H9 (cell line): ENCODE measurements at regions not wholly inside any gene's neighbourhood (a gene's known extent, or its start where the extent isn't known, plus 50 kb on each side); places are given as distances from the start of the nearest gene placed in this dataset.

Experiments used
- DNase-seq: peaks from one replicate; pipeline ENCODE4 v3.0.0-alpha.2; 2017
- H2AFZ ChIP-seq: one replicate; pipeline ENCODE4 v1.6.1; 2013; ENCODE audit warnings: mild to moderate bottlenecking, low read length, control low read depth, moderate library complexity
- H2AK5ac ChIP-seq: 2 replicates; pipeline ENCODE4 v1.6.1; 2013; ENCODE audit warnings: low read length, control low read depth, mixed read lengths; ENCODE audit not compliant: insufficient read length
- H2BK120ac ChIP-seq: one replicate; pipeline ENCODE4 v1.6.1; 2013; ENCODE audit warnings: low read depth, mild to moderate bottlenecking, low read length, control low read depth, inconsistent platforms; ENCODE audit not compliant: poor library complexity, severe bottlenecking
- H2BK12ac ChIP-seq: 2 replicates; pipeline ENCODE4 v1.6.1; 2013; ENCODE audit warnings: low read length, control low read depth, mixed read lengths, low read depth; ENCODE audit not compliant: insufficient read length
- H2BK15ac ChIP-seq: 2 replicates; pipeline ENCODE4 v1.6.1; 2013; ENCODE audit warnings: low read depth, low read length, control low read depth
- H2BK20ac ChIP-seq: one replicate; pipeline ENCODE4 v1.6.1; 2013; ENCODE audit warnings: low read depth, mild to moderate bottlenecking, low read length, control low read depth, inconsistent platforms; ENCODE audit not compliant: poor library complexity, severe bottlenecking
- H2BK5ac ChIP-seq: 2 replicates; pipeline ENCODE4 v1.6.1; 2013; ENCODE audit warnings: low read length, control low read depth, mixed read lengths; ENCODE audit not compliant: insufficient read length
- H3K14ac ChIP-seq: 2 replicates; pipeline ENCODE4 v1.6.1; 2013; ENCODE audit warnings: low read length, control low read depth; ENCODE audit not compliant: insufficient read depth
- H3K18ac ChIP-seq: 2 replicates; pipeline ENCODE4 v1.6.1; 2013; ENCODE audit warnings: low read depth, mild to moderate bottlenecking, mixed read lengths, low read length, control low read depth; ENCODE audit not compliant: insufficient read length
- H3K23ac ChIP-seq: 2 replicates; pipeline ENCODE4 v1.6.1; 2013; ENCODE audit warnings: low read length, control low read depth, mixed read lengths, low read depth; ENCODE audit not compliant: insufficient read length
- H3K23me2 ChIP-seq: 2 replicates; pipeline ENCODE4 v1.6.1; 2013; ENCODE audit warnings: low read depth, mild to moderate bottlenecking, mixed read lengths, low read length, control low read depth; ENCODE audit not compliant: insufficient read length, poor library complexity, severe bottlenecking
- H3K27ac ChIP-seq: 2 replicates; pipeline ENCODE4 v1.5.1; 2013; ENCODE audit warnings: low read length, control low read depth, mixed read lengths, low read depth; ENCODE audit not compliant: insufficient read length
- H3K27me3 ChIP-seq: 2 replicates; pipeline ENCODE4 v1.6.1; 2013; ENCODE audit warnings: low read length, control low read depth, inconsistent platforms; ENCODE audit not compliant: insufficient read depth
- H3K4ac ChIP-seq: 2 replicates; pipeline ENCODE4 v1.6.1; 2013; ENCODE audit warnings: low read depth, mild to moderate bottlenecking, control low read depth, inconsistent platforms, low read length, moderate library complexity
- H3K4me1 ChIP-seq: 2 replicates; pipeline ENCODE4 v1.6.1; 2013; ENCODE audit warnings: low read length, control low read depth, inconsistent platforms; ENCODE audit not compliant: insufficient read depth
- H3K4me2 ChIP-seq: 2 replicates; pipeline ENCODE4 v1.6.1; 2013; ENCODE audit warnings: low read length, control low read depth, mixed read lengths; ENCODE audit not compliant: insufficient read length, insufficient read depth
- H3K56ac ChIP-seq: 2 replicates; pipeline ENCODE4 v1.6.1; 2013; ENCODE audit warnings: low read depth, mild to moderate bottlenecking, mixed read lengths, low read length, control low read depth; ENCODE audit not compliant: insufficient read length
- H3K79me1 ChIP-seq: 2 replicates; pipeline ENCODE4 v1.6.1; 2013; ENCODE audit warnings: low read depth, mild to moderate bottlenecking, moderate library complexity, low read length, control low read depth, inconsistent platforms; ENCODE audit not compliant: insufficient read depth, poor library complexity, severe bottlenecking
- H3K79me2 ChIP-seq: 2 replicates; pipeline ENCODE4 v1.6.1; 2013; ENCODE audit warnings: low read length, control low read depth, inconsistent platforms; ENCODE audit not compliant: insufficient read depth
- H3K9ac ChIP-seq: 2 replicates; pipeline ENCODE4 v1.6.1; 2013; ENCODE audit warnings: low read length, control low read depth, mixed read lengths; ENCODE audit not compliant: insufficient read length; ENCODE audit errors: extremely low read depth
- H3K9me3 ChIP-seq: one replicate; pipeline ENCODE4 v1.6.1; 2013; ENCODE audit warnings: low read depth, low read length, inconsistent platforms; ENCODE audit not compliant: control insufficient read depth
- H3T11ph ChIP-seq: one replicate; pipeline ENCODE4 v1.6.1; 2013; ENCODE audit warnings: mild to moderate bottlenecking, low read length, control low read depth, inconsistent platforms
- H4K20me1 ChIP-seq: one replicate; pipeline ENCODE4 v1.6.1; 2013; ENCODE audit not compliant: control insufficient read depth, insufficient read length, insufficient read depth
- H4K5ac ChIP-seq: 2 replicates; pipeline ENCODE4 v1.6.1; 2013; ENCODE audit warnings: low read depth, mild to moderate bottlenecking, mixed read lengths, low read length, control low read depth; ENCODE audit not compliant: insufficient read length
- H4K8ac ChIP-seq: replicated peaks from 2 replicates; pipeline ENCODE4 v1.6.1; 2013; ENCODE audit warnings: low read length, control low read depth, mixed read lengths, low read depth; ENCODE audit not compliant: insufficient read length
- H4K91ac ChIP-seq: 2 replicates; pipeline ENCODE4 v1.6.1; 2013; ENCODE audit warnings: low read depth, mild to moderate bottlenecking, moderate library complexity, mixed read lengths, low read length, control low read depth; ENCODE audit not compliant: insufficient read length
- H3K27ac Mint-ChIP-seq, 3 experiments: 2 replicates in 2 of 3; 3 replicates in 1 of 3; pipeline ENCODE4 v1.8.0; 2020 to 2021; ENCODE audit warnings: mixed read lengths in 3 of 3, mild to moderate bottlenecking in 1 of 3, moderate library complexity in 1 of 3
- H3K27me3 Mint-ChIP-seq: 2 replicates; pipeline ENCODE4 v1.8.0; 2021; ENCODE audit warnings: low read depth, mild to moderate bottlenecking, moderate library complexity, mixed read lengths
- H3K36me3 Mint-ChIP-seq, 3 experiments: 2 replicates in 2 of 3; 3 replicates in 1 of 3; pipeline ENCODE4 v1.8.0; 2020 to 2021; ENCODE audit warnings: low read depth in 3 of 3, mixed read lengths in 3 of 3; ENCODE audit not compliant: insufficient read depth in 1 of 3
- H3K4me1 Mint-ChIP-seq, 2 experiments: 2 replicates each; pipeline ENCODE4 v1.8.0; 2020; ENCODE audit warnings: mixed read lengths in 2 of 2
- H3K4me3 Mint-ChIP-seq, 2 experiments: 2 replicates in 1 of 2; 3 replicates in 1 of 2; pipeline ENCODE4 v1.8.0; 2020 to 2021; ENCODE audit warnings: mild to moderate bottlenecking in 2 of 2, mixed read lengths in 2 of 2, moderate library complexity in 1 of 2
- H3K9me3 Mint-ChIP-seq, 2 experiments: 2 replicates in 1 of 2; 3 replicates in 1 of 2; pipeline ENCODE4 v1.8.0; 2020; ENCODE audit warnings: mild to moderate bottlenecking in 2 of 2, mixed read lengths in 2 of 2, moderate library complexity in 1 of 2
- WGBS: extraction: QIAGEN DNeasy Blood & Tissue Kit; methylation state at CpG from one replicate; pipeline ENCODE4 v1.1.7; 2013; ENCODE audit warnings: missing lambda C conversion rate, low lambda C conversion rate, mixed read lengths; ENCODE audit not compliant: insufficient read length; ENCODE audit errors: extremely low coverage; 5-methylcytosine and 5-hydroxymethylcytosine counted together
- TF ChIP-seq, protein P1 (sequence below): fragments of 200-600 bp; sonication (generic); conservative IDR thresholded peaks from 3 replicates; pipeline ENCODE4 v1.8.0; 2021; ENCODE audit warnings: antibody characterized with exemption, mild to moderate bottlenecking

DNA sequence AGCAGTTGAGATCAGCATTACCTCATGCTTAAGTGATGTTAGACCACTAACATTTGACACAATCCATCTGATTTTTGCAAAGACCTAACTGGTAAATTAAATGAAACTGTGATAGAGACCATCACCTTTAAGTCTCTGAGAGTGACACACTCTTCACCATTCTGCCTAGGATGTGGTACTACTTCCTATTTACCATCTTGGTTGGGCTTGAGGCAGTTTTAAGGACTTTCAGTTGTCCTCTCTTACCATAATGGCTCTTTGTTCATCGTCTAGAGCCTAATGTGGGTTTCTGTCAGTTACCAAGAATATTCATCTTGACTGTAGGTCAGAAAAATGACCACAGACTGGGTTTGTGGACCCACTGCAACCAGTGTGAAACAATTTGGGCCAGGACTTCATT lies 158.1 kb downstream of the CETN3 start:
- TF ChIP-seq, protein P1, sequence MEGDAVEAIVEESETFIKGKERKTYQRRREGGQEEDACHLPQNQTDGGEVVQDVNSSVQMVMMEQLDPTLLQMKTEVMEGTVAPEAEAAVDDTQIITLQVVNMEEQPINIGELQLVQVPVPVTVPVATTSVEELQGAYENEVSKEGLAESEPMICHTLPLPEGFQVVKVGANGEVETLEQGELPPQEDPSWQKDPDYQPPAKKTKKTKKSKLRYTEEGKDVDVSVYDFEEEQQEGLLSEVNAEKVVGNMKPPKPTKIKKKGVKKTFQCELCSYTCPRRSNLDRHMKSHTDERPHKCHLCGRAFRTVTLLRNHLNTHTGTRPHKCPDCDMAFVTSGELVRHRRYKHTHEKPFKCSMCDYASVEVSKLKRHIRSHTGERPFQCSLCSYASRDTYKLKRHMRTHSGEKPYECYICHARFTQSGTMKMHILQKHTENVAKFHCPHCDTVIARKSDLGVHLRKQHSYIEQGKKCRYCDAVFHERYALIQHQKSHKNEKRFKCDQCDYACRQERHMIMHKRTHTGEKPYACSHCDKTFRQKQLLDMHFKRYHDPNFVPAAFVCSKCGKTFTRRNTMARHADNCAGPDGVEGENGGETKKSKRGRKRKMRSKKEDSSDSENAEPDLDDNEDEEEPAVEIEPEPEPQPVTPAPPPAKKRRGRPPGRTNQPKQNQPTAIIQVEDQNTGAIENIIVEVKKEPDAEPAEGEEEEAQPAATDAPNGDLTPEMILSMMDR: no peak
- H3K27ac ChIP-seq: no peak overlapping the region
- H2AK5ac ChIP-seq: no peak overlapping the region
- H3K4me1 Mint-ChIP-seq: peaks cover 14 to 15% of the 10 kb centered on the region in 2 experiments
- no peak overlapping the region for H3K14ac ChIP-seq
- no peaks in the 10 kb centered on the region for H3K27me3 ChIP-seq
- H2BK120ac ChIP-seq: no peak overlapping the region
- no peak overlapping the region for H3K9ac ChIP-seq
- H3K4me1 ChIP-seq: no peaks in the 10 kb centered on the region; the same call in 1 of the 2 replicates
- H3K4me2 ChIP-seq: no peak overlapping the region
- H3K23me2 ChIP-seq: no peaks in the 10 kb centered on the region
- DNase-seq: no peak
- WGBS: no CpG with 5 or more reads among the region's 1 CpG
- no peak overlapping the region for H4K8ac ChIP-seq
- no peaks in the 10 kb centered on the region for H3K79me1 ChIP-seq
- no peak overlapping the region for H3K4ac ChIP-seq
- no peak overlapping the region for H2BK5ac ChIP-seq
- H3K4me3 Mint-ChIP-seq: no peak overlapping the region
- H2AFZ ChIP-seq: no peak overlapping the region
- H3K27ac Mint-ChIP-seq: no peak overlapping the region
- no peaks in the 10 kb centered on the region for H3K27me3 Mint-ChIP-seq
- H4K5ac ChIP-seq: no peak overlapping the region
- H3K18ac ChIP-seq: no peak overlapping the region
- H3K36me3 Mint-ChIP-seq: no peaks in the 10 kb centered on the region
- H3K23ac ChIP-seq: no peak overlapping the region
- no peaks in the 10 kb centered on the region for H4K20me1 ChIP-seq
- H4K91ac ChIP-seq: no peak overlapping the region
- no peak overlapping the region for H3K56ac ChIP-seq
- H2BK20ac ChIP-seq: no peak overlapping the region
- H3K79me2 ChIP-seq: no peaks in the 10 kb centered on the region; the same call in 1 of the 2 replicates
- H3T11ph ChIP-seq: no peak overlapping the region
- H3K9me3 Mint-ChIP-seq: no peaks in the 10 kb centered on the region
- H3K9me3 ChIP-seq: no peaks in the 10 kb centered on the region
- H2BK15ac ChIP-seq: no peak overlapping the region
- H2BK12ac ChIP-seq: no peak overlapping the region
